Brain microvascular endothelial cell (primary cell): ENCODE measurements at regions not wholly inside any gene's neighbourhood (a gene's known extent, or its start where the extent isn't known, plus 50 kb on each side); places are given as distances from the start of the nearest gene placed in this dataset.

Experiments
- DNase-seq: peaks from one replicate; pipeline ENCODE4 v3.0.0-alpha.2; 2020
- H3K27ac ChIP-seq: fragments of 250-450 bp; sonication (Bioruptor Pico); 2 replicates; pipeline ENCODE4 v1.5.1; 2020; ENCODE audit warnings: mild to moderate bottlenecking, moderate library complexity
- H3K27me3 ChIP-seq: fragments of 250-450 bp; sonication (Bioruptor Pico); replicated peaks from 2 replicates; pipeline ENCODE4 v1.5.1; 2020; ENCODE audit warnings: mild to moderate bottlenecking
- H3K36me3 ChIP-seq: fragments of 250-450 bp; sonication (Bioruptor Pico); replicated peaks from 2 replicates; pipeline ENCODE4 v1.5.1; 2020; ENCODE audit warnings: mild to moderate bottlenecking
- H3K4me3 ChIP-seq: 2 replicates; pipeline ENCODE4 v1.5.1; 2011; ENCODE audit warnings: low read depth, mild to moderate bottlenecking, control low read depth, low read length, moderate library complexity
- CTCF ChIP-seq: IDR thresholded peaks from 2 replicates; pipeline ENCODE4 v1.5.1; 2011; ENCODE audit warnings: low read depth, mild to moderate bottlenecking, moderate library complexity, low read length, control low read depth, inconsistent platforms; ENCODE audit errors: missing control alignments
- in situ Hi-C: cut with HindIII; loops from 2 replicates; pipeline ENCODE4 v1.10.0; 2017; ENCODE audit warnings: low sequenced_read_pairs, low pct_ligation_motif_present

GRCh38 chr16:65494609-65495008 lies 372.7 kb upstream of the CDH11 start:
- in situ Hi-C loops, result no loop called here
- no peak for DNase-seq
- Histone ChIP-seq H3K36me3 (no peaks in the 10 kb centered on the region), H3K4me3 (no peak overlapping the region), H3K27me3 (no peaks in the 10 kb centered on the region), H3K27ac (no peak overlapping the region)
- TF ChIP-seq CTCF, result no peak

GRCh38 chr16:65494080-65494479 lies 372.2 kb upstream of the CDH11 start:
- DNase-seq, result no peak
- in situ Hi-C loops, result no loop called here
- H3K27ac ChIP-seq, result no peak overlapping the region
- no peak overlapping the region for H3K4me3 ChIP-seq
- H3K36me3 ChIP-seq, result no peaks in the 10 kb centered on the region
- TF ChIP-seq CTCF, result no peak
- H3K27me3 ChIP-seq, result no peaks in the 10 kb centered on the region

- DNase-seq, result no peak
- Histone ChIP-seq H3K4me3 (no peak overlapping the region), H3K27ac (no peak overlapping the region), H3K36me3 (no peaks in the 10 kb centered on the region), H3K27me3 (no peaks in the 10 kb centered on the region)
- in situ Hi-C loops, result no loop called here
- TF ChIP-seq CTCF, result no peak
Measured at GRCh38 chr16:65490286-65490685, 368.4 kb upstream of the CDH11 start.

- in situ Hi-C loops, result no loop called here
Measured at GRCh38 chr16:65489531-65490023, 367.7 kb upstream of the CDH11 start.

GRCh38 chr16:65487231-65487630 lies 365.4 kb upstream of the CDH11 start:
- Histone ChIP-seq H3K27me3 (no peaks in the 10 kb centered on the region), H3K4me3 (no peak overlapping the region), H3K36me3 (no peaks in the 10 kb centered on the region), H3K27ac (no peak overlapping the region)
- TF ChIP-seq CTCF, result no peak
- in situ Hi-C loops, result no loop called here
- DNase-seq, result no peak

More at GRCh38 chr16:65489531-65490023, 367.7 kb upstream of the CDH11 start:
- DNase-seq, result peak; percentile 40
- H3K4me3 ChIP-seq, result no peak overlapping the region
- no peak for TF ChIP-seq CTCF
- H3K27ac ChIP-seq, result no peak overlapping the region
- no peaks in the 10 kb centered on the region for H3K27me3 ChIP-seq
- H3K36me3 ChIP-seq, result no peaks in the 10 kb centered on the region

GRCh38 chr16:65481956-65482355 lies 360.1 kb upstream of the CDH11 start:
- H3K36me3 ChIP-seq, result no peaks in the 10 kb centered on the region
- no peak overlapping the region for H3K4me3 ChIP-seq
- H3K27me3 ChIP-seq, result no peaks in the 10 kb centered on the region
- no peak for TF ChIP-seq CTCF
- no peak for DNase-seq
- in situ Hi-C loops, result no loop called here
- H3K27ac ChIP-seq, result no peak overlapping the region
